Small intestine (tissue), 7 donors: ENCODE measurements at regions not wholly inside any gene's neighbourhood (a gene's known extent, or its start where the extent isn't known, plus 50 kb on each side); places are given as distances from the start of the nearest gene placed in this dataset.
A peak's percentile ranks its signal among the peaks of the same experiment; 100 is the strongest.
"Not testable (repeated sequence)": the region's sequence is repeated elsewhere in the genome, so short reads cannot be mapped to it uniquely, and the experiment has no call there.

Experiments
- DNase-seq, 2 donors: peaks; one replicate each; pipeline versions ENCODE4 v3.0.0 to v3.0.0-alpha.2; 2013
- FAIRE-seq: peaks from 2 replicates; lab custom pipeline; 2012; peaks lifted over from hg19 to GRCh38; lab: Jason Lieb, UNC
- H3K27ac ChIP-seq, 3 donors: one replicate each; pipeline ENCODE4 v1.5.1; 2013; ENCODE audit warnings: low read length in 2 of 3, mild to moderate bottlenecking in 2 of 3, control low read depth in 1 of 3, inconsistent platforms in 1 of 3, low read depth in 1 of 3, moderate library complexity in 1 of 3
- H3K27me3 ChIP-seq, 3 donors: one replicate each; pipeline ENCODE4 v1.6.1; 2013; ENCODE audit warnings: low read length in 3 of 3, inconsistent platforms in 1 of 3; ENCODE audit not compliant: control insufficient read depth in 3 of 3, insufficient read depth in 3 of 3
- H3K36me3 ChIP-seq, 3 donors: one replicate each; pipeline ENCODE4 v1.6.1; 2013; ENCODE audit warnings: low read length in 3 of 3, inconsistent platforms in 1 of 3, low read depth in 1 of 3, mild to moderate bottlenecking in 1 of 3, moderate library complexity in 1 of 3; ENCODE audit not compliant: control insufficient read depth in 3 of 3, insufficient read depth in 2 of 3
- H3K4me1 ChIP-seq, 3 donors: one replicate each; pipeline ENCODE4 v1.6.1; 2013; ENCODE audit warnings: low read length in 2 of 3, inconsistent platforms in 1 of 3, low read depth in 1 of 3, mild to moderate bottlenecking in 1 of 3, moderate library complexity in 1 of 3; ENCODE audit not compliant: control insufficient read depth in 3 of 3, insufficient read depth in 2 of 3
- H3K4me3 ChIP-seq, 3 donors: one replicate each; pipeline ENCODE4 v1.5.1; 2013; ENCODE audit warnings: low read length in 3 of 3, control low read depth in 1 of 3, inconsistent platforms in 1 of 3, low read depth in 1 of 3, mild to moderate bottlenecking in 1 of 3, moderate library complexity in 1 of 3
- H3K9me3 ChIP-seq, 2 donors: one replicate each; pipeline ENCODE4 v1.6.1; 2013; ENCODE audit warnings: low read depth in 1 of 2, low read length in 1 of 2; ENCODE audit not compliant: control insufficient read depth in 2 of 2, insufficient read depth in 1 of 2
- WGBS, 3 donors: extraction: QIAGEN DNeasy Blood & Tissue Kit; methylation state at CpG; one replicate each; pipeline ENCODE4 v1.1.7; 2013; 5-methylcytosine and 5-hydroxymethylcytosine counted together
- donor health status: healthy with polysubstance abuse.
- donor health status: control.
- donor health status: control.
- donor health status: Bipolar disorder and iron deficiency.
- donor health status: healthy.

- Histone ChIP-seq H3K4me3 (no peak overlapping the region), H3K9me3 (no peaks in the 10 kb centered on the region), H3K27ac (no peak overlapping the region), H3K27me3 (no peaks in the 10 kb centered on the region), H3K36me3 (no peaks in the 10 kb centered on the region), H3K4me1 (no peaks in the 10 kb centered on the region)
- DNase-seq (no peak), FAIRE-seq (no peak)
- WGBS, 3 donors, result 83 to 91% (median 83%) methylated on average over 7 of the region's 7 CpGs
Measured at GRCh38 chr3:73249047-73249446, 187.6 kb downstream of the EBLN2 start.

- no peak for DNase-seq
- Histone ChIP-seq H3K4me3 (no peak overlapping the region), H3K27ac (no peak overlapping the region), H3K4me1 (peaks cover 0 to 9% (median 0%) of the 10 kb centered on the region in 3 donors), H3K9me3 (no peaks in the 10 kb centered on the region), H3K27me3 (no peaks in the 10 kb centered on the region), H3K36me3 (no peaks in the 10 kb centered on the region)
- FAIRE-seq, result no peak
- whole genome bisulfite sequencing, 3 donors, result 28 to 41% (median 32%) methylated on average over 5 of the region's 5 CpGs
Measured at GRCh38 chr3:73254062-73254461, 192.6 kb downstream of the EBLN2 start.

DNA sequence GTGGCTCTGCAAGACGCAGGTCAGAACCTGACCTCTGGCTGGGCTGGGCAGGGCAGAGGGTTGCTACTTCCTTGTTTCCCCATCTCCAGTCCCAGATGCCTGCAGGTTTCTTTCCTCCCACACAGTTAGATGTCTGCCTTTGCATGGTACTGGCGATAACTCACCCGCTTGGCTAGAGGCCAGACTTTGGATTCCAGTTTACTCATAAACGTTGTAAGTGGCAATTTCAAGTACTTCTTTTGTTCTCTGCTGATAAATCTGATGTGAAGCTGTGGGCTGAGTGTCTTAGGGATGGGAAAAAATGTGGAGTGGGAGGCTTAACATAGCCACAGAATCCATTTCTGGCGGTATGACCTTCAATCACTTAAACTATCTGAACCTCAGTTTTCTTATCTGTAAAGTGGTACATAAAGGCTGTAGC is 194.2 kb downstream of the EBLN2 start:
- no peaks in the 10 kb centered on the region for H3K36me3 ChIP-seq
- H3K4me1 ChIP-seq, result peaks cover 0 to 9% (median 0%) of the 10 kb centered on the region in 3 donors
- H3K27ac ChIP-seq, result no peak overlapping the region
- H3K4me3 ChIP-seq, result no peak overlapping the region
- FAIRE-seq (no peak), DNase-seq (peak; percentile 32 to 51)
- H3K9me3 ChIP-seq, result no peaks in the 10 kb centered on the region
- no peaks in the 10 kb centered on the region for H3K27me3 ChIP-seq
- 18 to 43% (median 26%) methylated on average over 5 of the region's 5 CpGs for WGBS, 3 donors

GRCh38 chr3:73257186-73257585 is 195.7 kb downstream of the EBLN2 start:
- no peak for FAIRE-seq
- H3K27me3 ChIP-seq, result no peaks in the 10 kb centered on the region
- no peak for DNase-seq
- H3K9me3 ChIP-seq, result no peaks in the 10 kb centered on the region
- 75 to 86% (median 84%) methylated on average over 4 of the region's 4 CpGs for WGBS, 3 donors
- H3K4me3 ChIP-seq, result no peak overlapping the region
- no peak overlapping the region for H3K27ac ChIP-seq
- H3K4me1 ChIP-seq, result peaks cover 0 to 9% (median 0%) of the 10 kb centered on the region in 3 donors
- H3K36me3 ChIP-seq, result no peaks in the 10 kb centered on the region

GRCh38 chr3:73258057-73258456 is 196.6 kb downstream of the EBLN2 start:
- Histone ChIP-seq H3K27ac (no peak overlapping the region), H3K36me3 (no peaks in the 10 kb centered on the region), H3K9me3 (no peaks in the 10 kb centered on the region), H3K4me1 (peaks cover 0 to 9% (median 0%) of the 10 kb centered on the region in 3 donors), H3K27me3 (no peaks in the 10 kb centered on the region), H3K4me3 (no peak overlapping the region)
- FAIRE-seq, result no peak
- DNase-seq, result no peak
- WGBS, 3 donors, result 70 to 75% (median 72%) methylated on average over 4 of the region's 4 CpGs

DNA sequence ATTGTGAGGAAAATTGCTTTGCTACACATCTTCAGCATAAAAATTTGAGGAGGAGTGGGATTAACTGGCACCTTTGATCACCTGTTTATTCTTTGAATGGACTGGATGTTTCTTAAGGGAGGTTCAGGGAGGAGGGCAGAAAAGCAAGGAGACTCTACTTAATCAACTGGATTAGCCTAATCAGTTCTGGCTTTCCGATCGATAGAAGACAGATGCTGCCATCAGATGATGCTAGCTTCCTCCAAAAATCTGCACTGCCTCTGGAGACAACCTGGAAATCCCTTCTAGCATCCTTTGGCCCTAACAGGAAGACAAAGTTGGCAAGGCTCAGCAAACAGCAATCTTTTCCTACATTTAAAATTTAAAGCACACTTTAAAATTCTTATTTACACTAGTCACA is 197.8 kb downstream of the EBLN2 start:
- Histone ChIP-seq H3K36me3 (no peaks in the 10 kb centered on the region), H3K4me1 (peaks cover 0 to 9% (median 0%) of the 10 kb centered on the region in 3 donors), H3K4me3 (no peak overlapping the region), H3K27me3 (no peaks in the 10 kb centered on the region), H3K27ac (no peak overlapping the region), H3K9me3 (no peaks in the 10 kb centered on the region)
- no peak for DNase-seq
- 85 to 90% (median 88%) methylated on average over 2 of the region's 2 CpGs for WGBS, 3 donors
- FAIRE-seq, result no peak

GRCh38 chr3:73259856-73260255 is 198.4 kb downstream of the EBLN2 start:
- DNase-seq (no peak), FAIRE-seq (no peak)
- Histone ChIP-seq H3K9me3 (no peaks in the 10 kb centered on the region), H3K4me3 (no peak overlapping the region), H3K27me3 (no peaks in the 10 kb centered on the region), H3K4me1 (peaks cover 0 to 9% (median 0%) of the 10 kb centered on the region in 3 donors), H3K36me3 (no peaks in the 10 kb centered on the region), H3K27ac (no peak overlapping the region)
- WGBS, 3 donors, result 53 to 57% (median 53%) methylated on average over 1 of the region's 1 CpG

GRCh38 chr3:73266558-73266957 is 205.1 kb downstream of the EBLN2 start:
- H3K4me1 ChIP-seq, H3K27me3 ChIP-seq, H3K9me3 ChIP-seq, DNase-seq, FAIRE-seq, H3K4me3 ChIP-seq, H3K27ac ChIP-seq, H3K36me3 ChIP-seq: not testable (repeated sequence)
- 80 to 92% (median 90%) methylated on average over 1 of the region's 1 CpG for WGBS, 3 donors

GRCh38 chr3:73269126-73269525 is 207.7 kb downstream of the EBLN2 start:
- H3K9me3 ChIP-seq, H3K27ac ChIP-seq, H3K4me1 ChIP-seq, H3K27me3 ChIP-seq, FAIRE-seq, H3K4me3 ChIP-seq, H3K36me3 ChIP-seq, DNase-seq: not testable (repeated sequence)
- 80 to 91% (median 91%) methylated on average over 8 to 25 of the region's 25 CpGs for WGBS, 3 donors
